PC-9 (cell line): ENCODE measurements at regions not wholly inside any gene's neighbourhood (a gene's known extent, or its start where the extent isn't known, plus 50 kb on each side); places are given as distances from the start of the nearest gene placed in this dataset.

Source experiments
- CTCF ChIP-seq: fragments of 200-600 bp; sonication (generic); conservative IDR thresholded peaks from 2 replicates; pipeline ENCODE4 v1.6.1; 2017; ENCODE audit warnings: mixed run types, antibody characterized with exemption, mild to moderate bottlenecking, moderate library complexity
- EZH2 ChIP-seq: fragments of 200-600 bp; sonication (generic); IDR thresholded peaks from 2 replicates; pipeline ENCODE4 v1.8.0; 2017; ENCODE audit warnings: antibody characterized with exemption, low read depth

GRCh38 chr16:5416013-5416412 is 318.4 kb upstream of the EEF2KMT start:
- TF ChIP-seq CTCF (no peak), EZH2 (no peak)
